ENCODE measurements at regions not wholly inside any gene's neighbourhood (a gene's known extent, or its start where the extent isn't known, plus 50 kb on each side); places are given as distances from the start of the nearest gene placed in this dataset.

- TF ChIP-seq ZNF274 (IDR thresholded peaks at IDR 0.05; ENCODE audit: low read depth, low read length) (no peak), YY1 (IDR thresholded peaks at IDR 0.05; ENCODE audit: insufficient read depth, insufficient read length) (no peak), SUZ12 (IDR thresholded peaks at IDR 0.05; ENCODE audit: extremely low read depth, insufficient read depth, insufficient read length) (no peak)
These were observed 171.6 kb downstream of the THBS2 start for GRCh38 chr6:169082093-169082492.
